ENCODE measurements at regions not wholly inside any gene's neighbourhood (a gene's known extent, or its start where the extent isn't known, plus 50 kb on each side); places are given as distances from the start of the nearest gene placed in this dataset.

- ChIA-PET CTCF (interaction anchor here (0.6 kb wide), 1 partner anchor 195 kb away, joined by 3 read pairs; no protein-coding TSS in a partner anchor), POLR2A (no interaction called here)
- DNase-seq (ENCODE audit: low read depth) = no peak
- Histone ChIP-seq H3K27me3 (ENCODE audit: control insufficient read depth, insufficient read depth, low read length) (no peaks in the 10 kb centered on the region), H3K4me3 (ENCODE audit: low read depth, low read length) (no peak overlapping the region), H3K36me3 (ENCODE audit: control insufficient read depth, insufficient read depth, low read length) (no peaks in the 10 kb centered on the region)
- TF ChIP-seq CTCF (IDR thresholded peaks at IDR 0.05; ENCODE audit: insufficient read depth, low read depth, low read length) = no peak
These were observed 58.8 kb downstream of the SPRY1 start for GRCh38 chr4:123455360-123455759.

GRCh38 chr4:123462007-123462406, 65.4 kb downstream of the SPRY1 start:
- Histone ChIP-seq H3K36me3 (ENCODE audit: control insufficient read depth, insufficient read depth, low read length) (no peaks in the 10 kb centered on the region), H3K27me3 (ENCODE audit: control insufficient read depth, insufficient read depth, low read length) (no peaks in the 10 kb centered on the region; the same call in 1 of the 2 replicates), H3K4me3 (ENCODE audit: low read depth, low read length) (no peak overlapping the region)
- ChIA-PET POLR2A (no interaction called here), CTCF (interaction anchor here (1.5 kb wide), 1 partner anchor 15 kb away, joined by 6 read pairs; no protein-coding TSS in a partner anchor)
- DNase-seq (ENCODE audit: low read depth) = no peak
- TF ChIP-seq CTCF (IDR thresholded peaks at IDR 0.05; ENCODE audit: insufficient read depth, low read depth, low read length) = no peak

- Histone ChIP-seq H3K36me3 (ENCODE audit: control insufficient read depth, insufficient read depth, low read length) (no peaks in the 10 kb centered on the region), H3K27me3 (ENCODE audit: control insufficient read depth, insufficient read depth, low read length) (no peaks in the 10 kb centered on the region; the same call in 1 of the 2 replicates), H3K4me3 (ENCODE audit: low read depth, low read length) (no peak overlapping the region)
- DNase-seq (ENCODE audit: low read depth) = no peak
- no peak for TF ChIP-seq CTCF (IDR thresholded peaks at IDR 0.05; ENCODE audit: insufficient read depth, low read depth, low read length)
- CTCF ChIA-PET = interaction anchor here (1.4 kb wide), 1 partner anchor 28 kb away, joined by 3 read pairs; no protein-coding TSS in a partner anchor
- POLR2A ChIA-PET = no interaction called here
These were observed 67.3 kb downstream of the SPRY1 start for GRCh38 chr4:123463869-123464268.

- no peak overlapping the region for H3K4me3 ChIP-seq (ENCODE audit: low read depth, low read length)
- TF ChIP-seq CTCF (IDR thresholded peaks at IDR 0.05; ENCODE audit: insufficient read depth, low read depth, low read length) = no peak
- ChIA-PET CTCF (no interaction called here), POLR2A (no interaction called here)
- DNase-seq (ENCODE audit: low read depth) = no peak
- no peaks in the 10 kb centered on the region; the same call in 1 of the 2 replicates for H3K27me3 ChIP-seq (ENCODE audit: control insufficient read depth, insufficient read depth, low read length)
- H3K36me3 ChIP-seq (ENCODE audit: control insufficient read depth, insufficient read depth, low read length) = no peaks in the 10 kb centered on the region
These were observed 68.8 kb downstream of the SPRY1 start for GRCh38 chr4:123465416-123465815.

- no peaks in the 10 kb centered on the region; the same call in 1 of the 2 replicates for H3K27me3 ChIP-seq (ENCODE audit: control insufficient read depth, insufficient read depth, low read length)
- TF ChIP-seq CTCF (IDR thresholded peaks at IDR 0.05; ENCODE audit: insufficient read depth, low read depth, low read length) = no peak
- H3K36me3 ChIP-seq (ENCODE audit: control insufficient read depth, insufficient read depth, low read length) = no peaks in the 10 kb centered on the region
- DNase-seq (ENCODE audit: low read depth) = no peak
- CTCF ChIA-PET = no interaction called here
- no peak overlapping the region for H3K4me3 ChIP-seq (ENCODE audit: low read depth, low read length)
- POLR2A ChIA-PET = no interaction called here
These were observed 69.6 kb downstream of the SPRY1 start for GRCh38 chr4:123466080-123466785.
